Stimulated activated CD4-positive, alpha-beta T cell treated with anti-CD3 and anti-CD28 coated beads, Interleukin-2, amount 100 ng/mL, for 48 hours (primary cell): ENCODE measurements at regions not wholly inside any gene's neighbourhood (a gene's known extent, or its start where the extent isn't known, plus 50 kb on each side); places are given as distances from the start of the nearest gene placed in this dataset.
"Not testable (repeated sequence)": the region's sequence is repeated elsewhere in the genome, so short reads cannot be mapped to it uniquely, and the experiment has no call there.

Source experiments
- DNase-seq, 2 donors: peaks; one replicate each; pipeline ENCODE4 v3.0.0-alpha.2; 2020

- DNase-seq = no peak
These were observed 200.9 kb upstream of the TRIB2 start for GRCh38 chr2:12515871-12516270.

- no peak for DNase-seq
These were observed 183.3 kb upstream of the TRIB2 start for GRCh38 chr2:12533337-12534005.

DNA sequence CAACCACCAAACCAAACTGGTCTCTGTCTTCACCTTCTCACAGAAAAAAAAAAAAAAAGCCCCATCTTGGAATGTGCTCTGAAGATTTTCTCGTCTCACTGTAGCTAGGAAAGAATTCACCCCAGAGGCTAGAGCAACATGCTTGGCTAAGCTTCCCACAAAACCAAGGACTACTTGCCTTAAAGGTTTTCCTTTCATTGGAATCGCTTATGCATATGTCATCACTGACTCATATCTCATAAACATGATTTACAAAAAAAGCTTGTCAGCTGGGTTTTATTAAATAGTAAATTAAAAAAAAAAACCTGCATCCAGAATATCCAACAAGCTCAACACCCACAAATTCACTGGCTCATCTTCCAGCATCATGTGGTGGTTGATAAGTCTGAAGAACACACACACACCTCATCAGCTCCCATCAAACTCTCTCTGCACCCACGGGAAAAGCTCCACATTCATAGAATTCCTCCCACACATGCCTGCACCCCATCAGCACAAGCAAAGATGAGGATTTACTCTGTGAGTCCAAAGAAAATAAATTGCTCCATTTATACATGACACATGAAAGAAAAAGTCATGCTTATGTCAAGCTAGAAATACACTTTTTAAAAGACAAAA, 182.0 kb upstream of the TRIB2 start:
- DNase-seq = no peak

- no peak for DNase-seq
These were observed 179.8 kb upstream of the TRIB2 start for GRCh38 chr2:12536976-12537375.

- DNase-seq = no peak
These were observed 178.5 kb upstream of the TRIB2 start for GRCh38 chr2:12538138-12538694.

- DNase-seq = no peak
These were observed 177.4 kb upstream of the TRIB2 start for GRCh38 chr2:12539336-12539735.

DNA sequence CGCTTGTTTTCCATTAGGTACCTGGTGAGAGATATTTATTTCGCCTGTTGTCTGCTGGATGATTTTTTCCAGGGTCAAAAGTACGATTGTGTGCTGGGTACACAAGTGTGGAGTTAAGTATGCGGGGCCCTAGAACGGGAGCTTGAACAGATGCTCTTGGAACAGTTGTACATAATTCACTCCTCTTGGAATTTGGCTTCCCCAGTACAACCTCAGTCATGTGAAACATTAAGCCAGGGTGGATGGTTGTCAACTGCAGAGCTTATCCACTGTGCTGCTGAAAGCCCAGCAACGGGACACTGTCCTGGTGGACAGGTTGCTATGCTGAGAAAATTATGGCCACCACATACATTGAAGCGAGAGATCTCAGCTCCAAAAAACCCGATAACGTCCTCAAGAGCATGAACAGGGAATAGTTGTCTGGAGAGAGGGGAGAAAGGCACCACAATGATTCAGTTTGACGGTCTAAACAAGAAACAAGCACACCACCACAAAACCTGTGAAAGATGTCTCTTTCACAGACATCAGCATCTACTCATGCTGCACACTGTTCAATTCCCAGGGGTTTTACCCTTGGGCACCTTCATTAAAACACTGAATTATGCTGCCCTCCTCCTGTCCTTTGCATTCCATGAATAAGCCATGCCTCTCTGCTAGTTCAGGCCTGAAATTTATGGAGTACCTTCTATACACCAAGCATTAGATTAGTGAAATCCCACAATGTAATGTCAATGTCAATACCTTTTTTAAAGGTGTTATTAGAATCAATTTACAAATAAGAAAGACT, 176.8 kb upstream of the TRIB2 start:
- no peak for DNase-seq

GRCh38 chr2:12543076-12543977, 173.4 kb upstream of the TRIB2 start:
- no peak for DNase-seq

- no peak for DNase-seq
These were observed 172.7 kb upstream of the TRIB2 start for GRCh38 chr2:12543978-12544558.

GRCh38 chr2:12547566-12548170, 169.1 kb upstream of the TRIB2 start:
- DNase-seq = no peak

- no peak for DNase-seq
These were observed 167.8 kb upstream of the TRIB2 start for GRCh38 chr2:12548906-12549305.

- no peak for DNase-seq
These were observed 167.1 kb upstream of the TRIB2 start for GRCh38 chr2:12549641-12550040.

DNA sequence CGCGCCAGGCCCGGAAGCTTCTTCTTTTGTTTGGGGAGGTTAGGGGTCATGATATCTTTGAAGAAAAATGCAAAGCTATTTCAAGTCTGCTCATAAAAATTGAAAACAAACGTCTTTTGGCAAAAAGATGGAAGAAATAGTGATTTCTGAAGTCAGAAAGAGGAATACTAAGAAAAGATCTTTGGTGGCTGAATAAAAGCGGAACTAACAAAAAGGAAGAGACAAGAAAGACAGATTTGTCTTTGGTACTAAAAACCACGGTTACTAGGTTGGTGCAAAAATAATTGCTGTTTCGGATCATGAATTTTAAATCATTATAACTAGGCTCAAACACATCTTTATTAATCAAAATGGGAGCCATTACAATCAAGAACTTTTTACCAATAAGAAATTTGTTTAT, 164.6 kb upstream of the TRIB2 start:
- no peak for DNase-seq

DNA sequence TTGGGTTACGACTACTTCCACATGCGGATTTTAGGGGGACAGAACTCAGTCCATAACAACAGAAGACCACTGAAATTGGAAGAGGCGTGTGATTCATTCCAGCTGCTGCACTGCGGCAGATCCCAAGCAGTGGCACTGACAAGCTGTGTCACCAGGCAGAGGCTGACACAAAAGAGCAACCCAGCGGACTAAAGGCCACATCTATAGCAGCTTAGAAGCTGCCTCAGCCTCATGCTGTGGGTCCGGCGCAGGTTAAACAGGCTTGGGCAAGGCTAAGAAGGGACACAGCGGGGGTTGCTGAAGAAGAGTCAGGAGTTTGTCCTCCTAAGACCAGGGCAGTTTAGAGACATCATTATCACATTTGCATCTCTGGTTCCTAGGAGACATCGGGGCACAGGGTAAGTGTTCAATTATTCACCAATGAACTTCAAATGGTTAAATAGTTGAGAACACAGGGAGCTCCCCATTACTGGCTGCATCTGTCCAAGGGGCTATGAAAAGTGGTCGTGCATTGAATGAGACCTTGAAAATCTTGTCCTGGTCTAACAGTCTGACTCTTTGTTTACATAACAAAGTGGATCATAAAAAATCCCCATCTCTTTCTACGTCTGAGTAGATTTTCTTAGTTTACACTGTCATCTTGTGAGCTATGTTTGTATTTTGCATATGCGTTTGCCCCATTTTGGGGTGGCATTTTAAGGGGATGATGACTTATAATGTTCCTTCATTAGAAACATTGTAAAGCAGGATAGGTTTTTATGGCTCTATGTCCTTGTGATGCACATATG, 162.3 kb upstream of the TRIB2 start:
- no peak for DNase-seq

GRCh38 chr2:12555012-12555645, 161.6 kb upstream of the TRIB2 start:
- DNase-seq = peak in 1 of 2 donors; percentile 19

GRCh38 chr2:12556762-12557161, 160.0 kb upstream of the TRIB2 start:
- DNase-seq = no peak

DNA sequence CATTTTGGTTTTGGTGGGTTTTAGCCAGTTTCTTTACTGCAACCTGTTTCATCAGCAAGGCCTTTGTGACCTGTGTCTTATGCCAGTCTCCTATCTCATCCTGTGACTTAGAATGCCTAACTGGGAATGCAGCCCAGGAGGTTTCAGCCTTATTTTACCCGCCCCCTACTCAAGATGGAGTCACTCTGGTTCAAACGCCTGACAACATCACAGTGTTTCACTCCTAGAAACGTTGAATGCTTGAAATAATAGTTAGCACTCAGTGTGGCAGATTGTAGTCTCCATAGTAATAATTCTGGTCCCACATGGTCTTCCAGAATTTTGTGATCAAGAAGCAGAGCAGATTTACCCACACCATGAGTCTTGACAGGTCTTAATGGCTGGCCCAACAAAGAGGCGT, 159.0 kb upstream of the TRIB2 start:
- DNase-seq = no peak

GRCh38 chr2:12558519-12558918, 158.2 kb upstream of the TRIB2 start:
- no peak for DNase-seq

GRCh38 chr2:12560618-12561017, 156.1 kb upstream of the TRIB2 start:
- no peak for DNase-seq

DNA sequence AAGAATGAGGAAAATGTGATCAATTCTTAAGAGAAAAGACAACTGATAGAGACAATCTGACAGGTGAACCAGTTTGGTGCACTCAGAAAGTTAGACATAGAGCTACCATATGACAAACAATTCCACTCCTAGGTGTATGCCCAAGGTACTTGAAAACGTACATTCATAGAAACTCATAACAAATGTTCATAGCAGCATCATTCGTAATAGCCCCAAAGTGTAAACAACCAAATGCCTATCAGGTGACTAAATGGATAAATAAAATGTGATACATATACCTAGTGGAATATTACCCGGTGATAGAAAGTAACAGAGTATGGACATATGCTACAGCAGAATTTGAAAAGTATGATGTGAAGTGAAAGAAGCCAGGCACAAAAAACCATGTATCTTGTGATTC, 149.3 kb upstream of the TRIB2 start:
- no peak for DNase-seq

DNA sequence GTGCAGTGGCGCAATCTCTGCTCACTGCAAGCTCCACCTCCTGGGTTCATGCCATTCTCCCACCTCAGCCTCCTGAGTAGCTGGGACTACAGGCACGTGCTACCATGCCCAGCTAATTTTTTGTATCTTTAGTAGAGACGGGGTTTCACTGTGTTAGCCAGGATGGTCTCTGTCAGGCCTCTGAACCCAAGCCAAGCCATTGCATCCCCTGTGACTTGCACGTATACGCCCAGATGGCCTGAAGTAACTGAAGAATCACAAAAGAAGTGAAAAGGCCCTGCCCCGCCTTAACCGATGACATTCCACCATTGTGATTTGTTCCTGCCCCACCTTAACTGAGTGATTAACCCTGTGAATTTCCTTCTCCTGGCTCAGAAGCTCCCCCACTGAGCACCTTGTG, 147.2 kb upstream of the TRIB2 start:
- not testable (repeated sequence) for DNase-seq
